GM12878 (cell line): ENCODE measurements at regions not wholly inside any gene's neighbourhood (a gene's known extent, or its start where the extent isn't known, plus 50 kb on each side); places are given as distances from the start of the nearest gene placed in this dataset.

ENCODE experiments used
- ASH2L ChIP-seq: fragments of 300-600, 200-600 bp; sonication (generic); IDR thresholded peaks from 2 replicates; pipeline ENCODE4 v1.6.1; 2017; ENCODE audit warnings: low read depth, mild to moderate bottlenecking, borderline replicate concordance
- CHD2 ChIP-seq: IDR thresholded peaks from 2 replicates; pipeline ENCODE4 v1.6.1; 2011; ENCODE audit warnings: low read depth, low read length, improper control_type of control experiment, borderline replicate concordance
- ETV6 ChIP-seq, 2 experiments: fragments of 450-650 bp in 1 of 2; IDR thresholded peaks in 1 of 2; conservative IDR thresholded peaks in 1 of 2; 2 replicates each; pipeline ENCODE4 v1.6.1; 2014; ENCODE audit warnings: antibody characterized with exemption in 1 of 2, borderline replicate concordance in 1 of 2, low read depth in 1 of 2, mild to moderate bottlenecking in 1 of 2, moderate library complexity in 1 of 2
- FOXM1 ChIP-seq: IDR thresholded peaks from 2 replicates; pipeline ENCODE4 v1.6.1; 2012; ENCODE audit warnings: low read depth, mild to moderate bottlenecking, inconsistent platforms, low read length, moderate library complexity
- HDAC2 ChIP-seq: fragments of 200-600 bp; sonication (generic); IDR thresholded peaks from 2 replicates; pipeline ENCODE4 v1.6.1; 2017
- NFYA ChIP-seq: IDR thresholded peaks from 2 replicates; pipeline ENCODE4 v1.6.1; 2011; ENCODE audit warnings: low read depth, mild to moderate bottlenecking, low read length, improper control_type of control experiment, borderline replicate concordance
- NFYB ChIP-seq: IDR thresholded peaks from 2 replicates; pipeline ENCODE4 v1.6.1; 2011; ENCODE audit warnings: low read depth, mild to moderate bottlenecking, low read length, improper control_type of control experiment, moderate library complexity; ENCODE audit not compliant: insufficient read depth
- POLR2A ChIP-seq: IDR thresholded peaks from 2 replicates; pipeline ENCODE4 v1.6.1; 2011; ENCODE audit warnings: low read depth, mild to moderate bottlenecking, low read length
- RELA ChIP-seq: fragments of 450-650 bp; IDR thresholded peaks from 2 replicates; pipeline ENCODE4 v1.8.0; 2014; ENCODE audit warnings: borderline replicate concordance; ENCODE audit not compliant: partially characterized antibody
- SUPT20H ChIP-seq: IDR thresholded peaks from 2 replicates; pipeline ENCODE4 v1.6.1; 2011; ENCODE audit warnings: low read depth, mild to moderate bottlenecking, low read length, moderate library complexity, borderline replicate concordance; ENCODE audit not compliant: control insufficient read depth
- TAF1 ChIP-seq: IDR thresholded peaks from 2 replicates; pipeline ENCODE4 v1.6.1; 2011; ENCODE audit warnings: mild to moderate bottlenecking, low read depth, low read length, borderline replicate concordance
- TCF7 ChIP-seq: IDR thresholded peaks from 2 replicates; pipeline ENCODE4 v1.6.1; 2014; ENCODE audit warnings: antibody characterized with exemption, borderline replicate concordance
- ZNF274 ChIP-seq: IDR thresholded peaks from one replicate; pipeline ENCODE4 v1.8.0; 2011; ENCODE audit not compliant: insufficient read length, insufficient read depth
- TF ChIP-seq, protein P1 (sequence below), 3 experiments: IDR thresholded peaks in 2 of 3; conservative IDR thresholded peaks in 1 of 3; 2 replicates each; pipeline ENCODE4 v1.5.1; 2011; ENCODE audit warnings: low read depth in 3 of 3, low read length in 3 of 3, mild to moderate bottlenecking in 3 of 3, control low read depth in 2 of 3, moderate library complexity in 2 of 3, inconsistent platforms in 1 of 3, mixed read lengths in 1 of 3; ENCODE audit not compliant: control insufficient read depth in 2 of 3, insufficient read depth in 1 of 3; ENCODE audit errors: extremely low read depth in 1 of 3

DNA sequence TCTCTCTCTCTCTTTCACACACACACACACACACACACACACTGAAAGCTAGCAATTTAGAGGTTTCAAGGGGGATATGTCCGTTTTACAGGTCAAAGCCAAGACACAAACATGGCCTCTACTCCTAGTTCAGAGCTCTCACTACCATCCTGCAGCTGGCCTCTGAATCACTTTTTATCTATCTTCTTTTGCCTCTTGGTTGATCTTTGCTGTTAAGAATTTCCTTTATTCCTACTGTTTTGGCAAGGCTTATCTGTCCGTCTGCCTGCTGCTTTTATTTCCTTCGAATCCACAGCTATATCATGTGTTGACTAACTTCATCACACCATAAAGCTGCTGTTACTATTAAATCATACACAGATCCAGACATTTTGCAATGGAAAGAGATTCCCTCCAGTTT, 543.0 kb downstream of the PLCL1 start:
- TF ChIP-seq, protein P1, sequence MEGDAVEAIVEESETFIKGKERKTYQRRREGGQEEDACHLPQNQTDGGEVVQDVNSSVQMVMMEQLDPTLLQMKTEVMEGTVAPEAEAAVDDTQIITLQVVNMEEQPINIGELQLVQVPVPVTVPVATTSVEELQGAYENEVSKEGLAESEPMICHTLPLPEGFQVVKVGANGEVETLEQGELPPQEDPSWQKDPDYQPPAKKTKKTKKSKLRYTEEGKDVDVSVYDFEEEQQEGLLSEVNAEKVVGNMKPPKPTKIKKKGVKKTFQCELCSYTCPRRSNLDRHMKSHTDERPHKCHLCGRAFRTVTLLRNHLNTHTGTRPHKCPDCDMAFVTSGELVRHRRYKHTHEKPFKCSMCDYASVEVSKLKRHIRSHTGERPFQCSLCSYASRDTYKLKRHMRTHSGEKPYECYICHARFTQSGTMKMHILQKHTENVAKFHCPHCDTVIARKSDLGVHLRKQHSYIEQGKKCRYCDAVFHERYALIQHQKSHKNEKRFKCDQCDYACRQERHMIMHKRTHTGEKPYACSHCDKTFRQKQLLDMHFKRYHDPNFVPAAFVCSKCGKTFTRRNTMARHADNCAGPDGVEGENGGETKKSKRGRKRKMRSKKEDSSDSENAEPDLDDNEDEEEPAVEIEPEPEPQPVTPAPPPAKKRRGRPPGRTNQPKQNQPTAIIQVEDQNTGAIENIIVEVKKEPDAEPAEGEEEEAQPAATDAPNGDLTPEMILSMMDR (IDR thresholded peaks at IDR 0.05 in 2 of 3, conservative IDR thresholded peaks at IDR 0.05 in 1 of 3; ENCODE audit: control insufficient read depth in 2 of 3, extremely low read depth in 1 of 3, insufficient read depth in 1 of 3, low read depth in 3 of 3, low read length in 3 of 3): no peak
- TF ChIP-seq NFYA (no peak), NFYB (no peak), TAF1 (no peak), POLR2A (no peak), CHD2 (no peak), HDAC2 (no peak), RELA (no peak), ASH2L (no peak), TCF7 (no peak), ETV6 (conservative IDR thresholded peaks at IDR 0.05 in 1 of 2, IDR thresholded peaks at IDR 0.05 in 1 of 2; ENCODE audit: borderline replicate concordance in 1 of 2, low read depth in 1 of 2) (no peak), SUPT20H (no peak), ZNF274 (no peak), FOXM1 (no peak)
